ENCODE measurements at regions not wholly inside any gene's neighbourhood (a gene's known extent, or its start where the extent isn't known, plus 50 kb on each side); places are given as distances from the start of the nearest gene placed in this dataset.

DNA sequence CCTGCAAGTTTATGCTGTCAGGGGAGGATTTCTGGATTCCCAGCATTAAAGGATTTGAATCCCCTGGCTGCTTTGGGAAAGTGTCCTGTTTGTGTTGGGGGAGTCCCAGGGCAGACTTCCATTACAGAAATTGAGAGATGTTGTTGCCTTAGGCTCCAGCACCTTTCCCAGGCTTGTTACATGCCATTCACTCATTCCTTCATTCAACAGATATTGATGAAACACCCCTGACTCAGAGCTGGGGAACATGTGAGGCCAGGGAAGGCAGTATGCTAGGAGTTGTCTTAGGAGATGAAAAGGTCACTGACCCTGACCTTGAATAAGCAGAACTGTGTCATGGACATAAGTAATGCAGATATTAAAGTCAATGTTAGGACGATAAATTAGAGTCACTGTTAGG, 161.7 kb downstream of the NTMT2 start:
- Histone ChIP-seq H4K20me1 (ENCODE audit: low read depth) (no peaks in the 10 kb centered on the region), H3K4me2 (no peak overlapping the region), H3K27ac (no peak overlapping the region), H3K79me2 (ENCODE audit: low read depth) (no peaks in the 10 kb centered on the region), H2AFZ (replicated peaks) (no peak overlapping the region), H3K4me1 (no peaks in the 10 kb centered on the region), H3K4me3 (no peak overlapping the region), H3K9ac (no peak overlapping the region), H3F3A (ENCODE audit: low read depth) (no peaks in the 10 kb centered on the region), H3K9me3 (ENCODE audit: low read depth) (no peaks in the 10 kb centered on the region), H3K27me3 (no peaks in the 10 kb centered on the region), H3K36me3 (no peaks in the 10 kb centered on the region)
- peaks cover 2% of the 10 kb centered on the region for H3K27me3 Mint-ChIP-seq (ENCODE audit: insufficient read depth, low read depth)
- no peak overlapping the region for H3K4me3 Mint-ChIP-seq
- no peak overlapping the region for H3K27ac Mint-ChIP-seq
- no peaks in the 10 kb centered on the region for H3K9me3 Mint-ChIP-seq
- H3K36me3 Mint-ChIP-seq = no peaks in the 10 kb centered on the region
- H3K4me1 Mint-ChIP-seq = peaks cover 11% of the 10 kb centered on the region
- no peak for DNase-seq (ENCODE audit: low spot score)
- no peak for TF ChIP-seq CTCF (IDR thresholded peaks at IDR 0.05)
- TF ChIP-seq EZH2 (IDR thresholded peaks at IDR 0.05) = no peak
- TF ChIP-seq EZH2phosphoT487 (IDR thresholded peaks at IDR 0.05) = no peak

GRCh38 chr1:170309389-170310013, 163.7 kb downstream of the NTMT2 start:
- Histone ChIP-seq H3K4me1 (no peaks in the 10 kb centered on the region), H3K79me2 (ENCODE audit: low read depth) (no peaks in the 10 kb centered on the region), H3K27ac (no peak overlapping the region), H4K20me1 (ENCODE audit: low read depth) (no peaks in the 10 kb centered on the region), H2AFZ (replicated peaks) (no peak overlapping the region), H3K4me3 (no peak overlapping the region), H3K27me3 (no peaks in the 10 kb centered on the region), H3K36me3 (no peaks in the 10 kb centered on the region), H3K9ac (no peak overlapping the region), H3K4me2 (no peak overlapping the region), H3F3A (ENCODE audit: low read depth) (no peaks in the 10 kb centered on the region), H3K9me3 (ENCODE audit: low read depth) (no peaks in the 10 kb centered on the region)
- no peak for DNase-seq (ENCODE audit: low spot score)
- no peak overlapping the region for H3K4me3 Mint-ChIP-seq
- H3K27me3 Mint-ChIP-seq (ENCODE audit: insufficient read depth, low read depth) = peaks cover 2% of the 10 kb centered on the region
- TF ChIP-seq EZH2phosphoT487 (IDR thresholded peaks at IDR 0.05) (no peak), EZH2 (IDR thresholded peaks at IDR 0.05) (no peak), CTCF (IDR thresholded peaks at IDR 0.05) (no peak)
- H3K36me3 Mint-ChIP-seq = no peaks in the 10 kb centered on the region
- H3K9me3 Mint-ChIP-seq = no peaks in the 10 kb centered on the region
- peaks cover 11% of the 10 kb centered on the region for H3K4me1 Mint-ChIP-seq
- no peak overlapping the region for H3K27ac Mint-ChIP-seq

DNA sequence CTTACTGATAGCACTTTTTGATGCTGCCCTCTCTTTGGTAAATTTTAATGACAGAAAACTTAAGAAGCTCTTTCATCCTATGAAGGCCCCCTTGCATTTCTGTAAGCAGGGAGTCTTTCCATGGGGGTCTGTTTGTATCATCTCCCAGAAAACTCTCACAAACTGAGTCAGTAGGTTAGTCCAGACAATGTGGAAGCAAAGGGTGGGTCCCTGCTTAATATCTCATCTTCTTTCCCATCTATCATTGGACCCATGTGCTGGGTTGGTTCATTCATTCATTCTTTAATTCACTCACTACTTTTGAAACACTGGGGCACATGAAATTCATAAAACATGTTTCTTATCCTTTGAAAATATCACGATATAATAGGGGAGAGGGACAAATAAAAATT, 164.3 kb downstream of the NTMT2 start:
- no peaks in the 10 kb centered on the region for H3K4me1 ChIP-seq
- H3K9me3 Mint-ChIP-seq = no peaks in the 10 kb centered on the region
- H3F3A ChIP-seq (ENCODE audit: low read depth) = no peaks in the 10 kb centered on the region
- no peak overlapping the region for H2AFZ ChIP-seq (replicated peaks)
- no peaks in the 10 kb centered on the region for H3K79me2 ChIP-seq (ENCODE audit: low read depth)
- TF ChIP-seq EZH2phosphoT487 (IDR thresholded peaks at IDR 0.05) (no peak), EZH2 (IDR thresholded peaks at IDR 0.05) (no peak), CTCF (IDR thresholded peaks at IDR 0.05) (no peak)
- peaks cover 16% of the 10 kb centered on the region for H3K4me1 Mint-ChIP-seq
- DNase-seq (ENCODE audit: low spot score) = no peak
- no peaks in the 10 kb centered on the region for H3K36me3 Mint-ChIP-seq
- H3K36me3 ChIP-seq = no peaks in the 10 kb centered on the region
- no peak overlapping the region for H3K27ac Mint-ChIP-seq
- no peaks in the 10 kb centered on the region for H3K9me3 ChIP-seq (ENCODE audit: low read depth)
- no peak overlapping the region for H3K4me3 Mint-ChIP-seq
- no peak overlapping the region for H3K4me3 ChIP-seq
- no peaks in the 10 kb centered on the region for H4K20me1 ChIP-seq (ENCODE audit: low read depth)
- H3K27ac ChIP-seq = no peak overlapping the region
- no peaks in the 10 kb centered on the region for H3K27me3 ChIP-seq
- H3K9ac ChIP-seq = no peak overlapping the region
- H3K4me2 ChIP-seq = no peak overlapping the region
- peaks cover 2% of the 10 kb centered on the region for H3K27me3 Mint-ChIP-seq (ENCODE audit: insufficient read depth, low read depth)
